HEK293 (cell line): ENCODE measurements at regions not wholly inside any gene's neighbourhood (a gene's known extent, or its start where the extent isn't known, plus 50 kb on each side); places are given as distances from the start of the nearest gene placed in this dataset.

ENCODE experiments used
- ZNF214 ChIP-seq: fragments of 450-650 bp; formaldehyde crosslinking; IDR thresholded peaks from 2 replicates; pipeline ENCODE4 v1.5.1; 2017; ENCODE audit warnings: missing biosample characterization, mild to moderate bottlenecking, missing genetic modification characterization, borderline replicate concordance
- ZNF660 ChIP-seq: fragments of 450-650 bp; IDR thresholded peaks from 2 replicates; pipeline ENCODE4 v1.5.1; 2018; ENCODE audit warnings: missing biosample characterization, mild to moderate bottlenecking, missing genetic modification characterization

- TF ChIP-seq ZNF214 (no peak), ZNF660 (tag by site-specific recombination) (no peak)
These were observed 591.4 kb upstream of the PCDH10 start for GRCh38 chr4:132557660-132558059.
